ENCODE measurements at regions not wholly inside any gene's neighbourhood (a gene's known extent, or its start where the extent isn't known, plus 50 kb on each side); places are given as distances from the start of the nearest gene placed in this dataset.

DNA sequence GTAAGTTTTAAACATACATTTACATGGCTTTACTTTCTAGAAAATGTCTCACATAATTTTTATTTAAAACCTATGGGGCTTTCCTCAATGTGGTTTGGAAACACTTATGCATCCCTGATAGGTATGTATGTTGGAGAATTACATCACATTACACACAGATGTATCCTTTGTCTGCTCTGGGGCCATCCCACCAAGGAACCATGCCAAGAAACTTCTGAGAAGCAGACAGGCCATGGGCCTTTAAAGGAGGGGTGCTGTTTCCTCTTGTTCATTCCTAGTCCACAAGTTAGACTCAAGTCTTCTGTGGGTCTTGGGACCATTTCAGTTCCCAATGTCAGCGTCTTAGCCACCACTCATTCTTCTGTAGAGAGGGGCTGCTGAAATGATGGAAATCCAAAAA is 162.0 kb upstream of the SETBP1 start (continued):
- no peak for TF ChIP-seq SOX15 (CRISPR knock-in tag; IDR thresholded peaks at IDR 0.05)
- no peak for TF ChIP-seq ZNF121 (CRISPR knock-in tag; IDR thresholded peaks at IDR 0.05)
- no peak for TF ChIP-seq HMGA2 (CRISPR knock-in tag; IDR thresholded peaks at IDR 0.05)
- no peak for TF ChIP-seq TP53 (CRISPR knock-in tag; IDR thresholded peaks at IDR 0.05)

DNA sequence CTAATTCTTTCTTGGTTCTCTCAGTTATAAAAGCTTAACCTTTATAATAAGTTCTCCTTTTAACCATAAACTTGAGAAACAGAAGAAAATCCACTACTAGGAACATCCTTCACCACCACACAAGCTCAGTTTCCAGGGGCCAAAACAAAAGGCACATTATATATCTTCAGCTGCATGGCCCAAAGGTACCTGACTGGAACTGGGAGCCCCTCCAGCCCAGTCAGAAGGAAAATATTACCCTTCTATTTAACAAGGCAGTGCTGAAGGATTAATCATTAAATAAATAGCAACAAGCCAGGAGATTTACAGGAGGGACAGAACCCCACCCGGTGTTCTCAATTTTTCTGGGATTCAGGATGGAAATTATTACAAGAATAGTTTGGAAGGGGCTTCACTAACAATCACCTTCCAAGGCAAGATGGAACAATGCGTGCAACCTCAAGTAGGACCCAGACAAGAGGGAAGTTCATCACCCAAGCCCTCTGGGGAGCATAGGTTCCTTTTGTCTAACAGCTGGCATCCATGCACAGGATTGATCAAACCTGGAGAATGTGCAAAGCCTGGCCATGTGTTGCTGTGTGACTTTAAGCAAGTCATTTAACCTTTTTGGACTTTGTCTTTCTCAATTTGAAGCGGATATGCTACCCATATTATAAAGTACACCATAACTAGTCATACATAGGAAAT is 159.6 kb upstream of the SETBP1 start:
- POLR2A ChIA-PET = no interaction called here
- DNase-seq (ENCODE audit: low spot score) (no peak), ATAC-seq (no peak)
- TF ChIP-seq HMGA2 (CRISPR knock-in tag; IDR thresholded peaks at IDR 0.05) = no peak
- TF ChIP-seq, protein P1, sequence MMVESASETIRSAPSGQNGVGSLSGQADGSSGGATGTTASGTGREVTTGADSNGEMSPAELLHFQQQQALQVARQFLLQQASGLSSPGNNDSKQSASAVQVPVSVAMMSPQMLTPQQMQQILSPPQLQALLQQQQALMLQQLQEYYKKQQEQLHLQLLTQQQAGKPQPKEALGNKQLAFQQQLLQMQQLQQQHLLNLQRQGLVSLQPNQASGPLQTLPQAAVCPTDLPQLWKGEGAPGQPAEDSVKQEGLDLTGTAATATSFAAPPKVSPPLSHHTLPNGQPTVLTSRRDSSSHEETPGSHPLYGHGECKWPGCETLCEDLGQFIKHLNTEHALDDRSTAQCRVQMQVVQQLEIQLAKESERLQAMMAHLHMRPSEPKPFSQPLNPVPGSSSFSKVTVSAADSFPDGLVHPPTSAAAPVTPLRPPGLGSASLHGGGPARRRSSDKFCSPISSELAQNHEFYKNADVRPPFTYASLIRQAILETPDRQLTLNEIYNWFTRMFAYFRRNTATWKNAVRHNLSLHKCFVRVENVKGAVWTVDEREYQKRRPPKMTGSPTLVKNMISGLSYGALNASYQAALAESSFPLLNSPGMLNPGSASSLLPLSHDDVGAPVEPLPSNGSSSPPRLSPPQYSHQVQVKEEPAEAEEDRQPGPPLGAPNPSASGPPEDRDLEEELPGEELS (CRISPR knock-in tag; IDR thresholded peaks at IDR 0.05) = no peak
- TF ChIP-seq, protein P2, sequence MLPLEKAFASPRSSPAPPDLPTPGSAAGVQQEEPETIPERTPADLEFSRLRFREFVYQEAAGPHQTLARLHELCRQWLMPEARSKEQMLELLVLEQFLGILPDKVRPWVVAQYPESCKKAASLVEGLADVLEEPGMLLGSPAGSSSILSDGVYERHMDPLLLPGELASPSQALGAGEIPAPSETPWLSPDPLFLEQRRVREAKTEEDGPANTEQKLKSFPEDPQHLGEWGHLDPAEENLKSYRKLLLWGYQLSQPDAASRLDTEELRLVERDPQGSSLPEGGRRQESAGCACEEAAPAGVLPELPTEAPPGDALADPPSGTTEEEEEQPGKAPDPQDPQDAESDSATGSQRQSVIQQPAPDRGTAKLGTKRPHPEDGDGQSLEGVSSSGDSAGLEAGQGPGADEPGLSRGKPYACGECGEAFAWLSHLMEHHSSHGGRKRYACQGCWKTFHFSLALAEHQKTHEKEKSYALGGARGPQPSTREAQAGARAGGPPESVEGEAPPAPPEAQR (CRISPR knock-in tag; IDR thresholded peaks at IDR 0.05) = no peak
- TF ChIP-seq ZBTB21 (CRISPR knock-in tag; IDR thresholded peaks at IDR 0.05; ENCODE audit: borderline replicate concordance) = no peak
- TF ChIP-seq IRF2 (CRISPR knock-in tag; IDR thresholded peaks at IDR 0.05; ENCODE audit: borderline replicate concordance, low read depth) = no peak
- TF ChIP-seq ZNF416 (CRISPR knock-in tag; IDR thresholded peaks at IDR 0.05) = no peak
- TF ChIP-seq, protein P3, sequence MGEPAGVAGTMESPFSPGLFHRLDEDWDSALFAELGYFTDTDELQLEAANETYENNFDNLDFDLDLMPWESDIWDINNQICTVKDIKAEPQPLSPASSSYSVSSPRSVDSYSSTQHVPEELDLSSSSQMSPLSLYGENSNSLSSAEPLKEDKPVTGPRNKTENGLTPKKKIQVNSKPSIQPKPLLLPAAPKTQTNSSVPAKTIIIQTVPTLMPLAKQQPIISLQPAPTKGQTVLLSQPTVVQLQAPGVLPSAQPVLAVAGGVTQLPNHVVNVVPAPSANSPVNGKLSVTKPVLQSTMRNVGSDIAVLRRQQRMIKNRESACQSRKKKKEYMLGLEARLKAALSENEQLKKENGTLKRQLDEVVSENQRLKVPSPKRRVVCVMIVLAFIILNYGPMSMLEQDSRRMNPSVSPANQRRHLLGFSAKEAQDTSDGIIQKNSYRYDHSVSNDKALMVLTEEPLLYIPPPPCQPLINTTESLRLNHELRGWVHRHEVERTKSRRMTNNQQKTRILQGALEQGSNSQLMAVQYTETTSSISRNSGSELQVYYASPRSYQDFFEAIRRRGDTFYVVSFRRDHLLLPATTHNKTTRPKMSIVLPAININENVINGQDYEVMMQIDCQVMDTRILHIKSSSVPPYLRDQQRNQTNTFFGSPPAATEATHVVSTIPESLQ (CRISPR knock-in tag; IDR thresholded peaks at IDR 0.05) = no peak
- TF ChIP-seq OVOL2 (CRISPR knock-in tag; IDR thresholded peaks at IDR 0.05; ENCODE audit: borderline replicate concordance) = no peak
- TF ChIP-seq, protein P4, sequence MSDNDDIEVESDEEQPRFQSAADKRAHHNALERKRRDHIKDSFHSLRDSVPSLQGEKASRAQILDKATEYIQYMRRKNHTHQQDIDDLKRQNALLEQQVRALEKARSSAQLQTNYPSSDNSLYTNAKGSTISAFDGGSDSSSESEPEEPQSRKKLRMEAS (CRISPR knock-in tag; IDR thresholded peaks at IDR 0.05) = no peak
- TF ChIP-seq ZNF219 (CRISPR knock-in tag; IDR thresholded peaks at IDR 0.05; ENCODE audit: borderline replicate concordance) = no peak
- no peak for TF ChIP-seq ESRRA (CRISPR knock-in tag; IDR thresholded peaks at IDR 0.05; ENCODE audit: borderline replicate concordance)
- TF ChIP-seq, protein P5, sequence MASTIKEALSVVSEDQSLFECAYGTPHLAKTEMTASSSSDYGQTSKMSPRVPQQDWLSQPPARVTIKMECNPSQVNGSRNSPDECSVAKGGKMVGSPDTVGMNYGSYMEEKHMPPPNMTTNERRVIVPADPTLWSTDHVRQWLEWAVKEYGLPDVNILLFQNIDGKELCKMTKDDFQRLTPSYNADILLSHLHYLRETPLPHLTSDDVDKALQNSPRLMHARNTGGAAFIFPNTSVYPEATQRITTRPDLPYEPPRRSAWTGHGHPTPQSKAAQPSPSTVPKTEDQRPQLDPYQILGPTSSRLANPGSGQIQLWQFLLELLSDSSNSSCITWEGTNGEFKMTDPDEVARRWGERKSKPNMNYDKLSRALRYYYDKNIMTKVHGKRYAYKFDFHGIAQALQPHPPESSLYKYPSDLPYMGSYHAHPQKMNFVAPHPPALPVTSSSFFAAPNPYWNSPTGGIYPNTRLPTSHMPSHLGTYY (CRISPR knock-in tag; IDR thresholded peaks at IDR 0.05) = no peak
- TF ChIP-seq, protein P6, sequence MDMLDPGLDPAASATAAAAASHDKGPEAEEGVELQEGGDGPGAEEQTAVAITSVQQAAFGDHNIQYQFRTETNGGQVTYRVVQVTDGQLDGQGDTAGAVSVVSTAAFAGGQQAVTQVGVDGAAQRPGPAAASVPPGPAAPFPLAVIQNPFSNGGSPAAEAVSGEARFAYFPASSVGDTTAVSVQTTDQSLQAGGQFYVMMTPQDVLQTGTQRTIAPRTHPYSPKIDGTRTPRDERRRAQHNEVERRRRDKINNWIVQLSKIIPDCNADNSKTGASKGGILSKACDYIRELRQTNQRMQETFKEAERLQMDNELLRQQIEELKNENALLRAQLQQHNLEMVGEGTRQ (CRISPR knock-in tag; IDR thresholded peaks at IDR 0.05) = no peak
- Mint-ChIP-seq H3K4me3 (no peak overlapping the region), H3K27me3 (ENCODE audit: low read depth) (no peaks in the 10 kb centered on the region), H3K27ac (no peak overlapping the region), H3K36me3 (no peaks in the 10 kb centered on the region), H3K9me3 (peaks cover 7% of the 10 kb centered on the region; the same call in 1 of the 2 replicates), H3K4me1 (0 out of 2 replicates have a peak, but pooled peaks cover 3% of the 10 kb centered on the region)
- CTCF ChIA-PET = no interaction called here

DNA sequence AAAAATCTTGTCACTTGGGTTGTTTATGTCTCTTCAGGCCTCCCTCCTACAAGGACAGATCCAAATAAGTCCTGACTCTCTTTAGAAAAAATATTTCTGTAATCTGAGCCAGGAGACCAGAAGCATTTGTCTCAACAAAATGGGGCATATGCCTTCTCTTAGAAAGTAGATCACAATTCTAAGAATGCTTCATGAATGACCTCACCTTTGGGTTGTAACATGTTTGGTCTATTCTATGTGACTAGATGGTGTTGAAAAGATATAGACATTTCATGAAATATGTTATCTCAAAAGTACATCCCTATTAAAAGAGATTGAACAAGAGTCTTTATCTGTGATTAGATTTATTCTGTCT is 159.0 kb upstream of the SETBP1 start:
- POLR2A ChIA-PET = no interaction called here

More for the DNA sequence above, 159.0 kb upstream of the SETBP1 start:
- CTCF ChIA-PET = no interaction called here
- Mint-ChIP-seq H3K4me3 (no peak overlapping the region), H3K9me3 (peaks cover 7% of the 10 kb centered on the region; the same call in 1 of the 2 replicates), H3K27me3 (ENCODE audit: low read depth) (no peaks in the 10 kb centered on the region), H3K27ac (no peak overlapping the region), H3K4me1 (0 out of 2 replicates have a peak, but pooled peaks cover 2% of the 10 kb centered on the region), H3K36me3 (no peaks in the 10 kb centered on the region)
- DNase-seq (ENCODE audit: low spot score) (no peak), ATAC-seq (no peak)
- TF ChIP-seq IRF2 (CRISPR knock-in tag; IDR thresholded peaks at IDR 0.05; ENCODE audit: borderline replicate concordance, low read depth) (no peak), SOX15 (CRISPR knock-in tag; IDR thresholded peaks at IDR 0.05) (no peak), ZNF317 (CRISPR knock-in tag; IDR thresholded peaks at IDR 0.05; ENCODE audit: borderline replicate concordance, low read depth) (no peak), MYBL2 (CRISPR knock-in tag; IDR thresholded peaks at IDR 0.05) (no peak)
- TF ChIP-seq, protein P7, sequence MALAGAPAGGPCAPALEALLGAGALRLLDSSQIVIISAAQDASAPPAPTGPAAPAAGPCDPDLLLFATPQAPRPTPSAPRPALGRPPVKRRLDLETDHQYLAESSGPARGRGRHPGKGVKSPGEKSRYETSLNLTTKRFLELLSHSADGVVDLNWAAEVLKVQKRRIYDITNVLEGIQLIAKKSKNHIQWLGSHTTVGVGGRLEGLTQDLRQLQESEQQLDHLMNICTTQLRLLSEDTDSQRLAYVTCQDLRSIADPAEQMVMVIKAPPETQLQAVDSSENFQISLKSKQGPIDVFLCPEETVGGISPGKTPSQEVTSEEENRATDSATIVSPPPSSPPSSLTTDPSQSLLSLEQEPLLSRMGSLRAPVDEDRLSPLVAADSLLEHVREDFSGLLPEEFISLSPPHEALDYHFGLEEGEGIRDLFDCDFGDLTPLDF (CRISPR knock-in tag; IDR thresholded peaks at IDR 0.05) = no peak
- TF ChIP-seq, protein P8, sequence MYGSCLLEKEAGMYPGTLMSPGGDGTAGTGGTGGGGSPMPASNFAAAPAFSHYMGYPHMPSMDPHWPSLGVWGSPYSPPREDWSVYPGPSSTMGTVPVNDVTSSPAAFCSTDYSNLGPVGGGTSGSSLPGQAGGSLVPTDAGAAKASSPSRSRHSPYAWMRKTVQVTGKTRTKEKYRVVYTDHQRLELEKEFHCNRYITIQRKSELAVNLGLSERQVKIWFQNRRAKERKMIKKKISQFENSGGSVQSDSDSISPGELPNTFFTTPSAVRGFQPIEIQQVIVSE (CRISPR knock-in tag; IDR thresholded peaks at IDR 0.05; ENCODE audit: borderline replicate concordance) = no peak
